Posterior vena cava (tissue), 2 donors: ENCODE measurements at regions not wholly inside any gene's neighbourhood (a gene's known extent, or its start where the extent isn't known, plus 50 kb on each side); places are given as distances from the start of the nearest gene placed in this dataset.
"Not testable (repeated sequence)": the region's sequence is repeated elsewhere in the genome, so short reads cannot be mapped to it uniquely, and the experiment has no call there.

Source experiments
- DNase-seq: peaks from one replicate; pipeline ENCODE4 v3.0.0-alpha.2; 2020; ENCODE audit warnings: low spot score
- intact Hi-C, 2 donors: fragments of 100-400 bp; cut with DNase I; formaldehyde crosslinking; loops; one replicate each; pipeline versions ENCODE4 v1.14.1 to v1.14.2; 2022 to 2023
- donor health status: DM: yes; HTN: yes; CAD: no.
- donor health status: DM: yes; HTN: yes; CAD: no.

- DNase-seq, intact Hi-C loops: not testable (repeated sequence)
Observed at GRCh38 chr9:42323084-42323809, 139.8 kb downstream of the SPATA31A6 start.

GRCh38 chr9:42325142-42325541 lies 141.7 kb downstream of the SPATA31A6 start:
- DNase-seq, intact Hi-C loops: not testable (repeated sequence)

- DNase-seq, intact Hi-C loops: not testable (repeated sequence)
Observed at GRCh38 chr9:42325561-42325960, 142.1 kb downstream of the SPATA31A6 start.

GRCh38 chr9:42326482-42326881 lies 143.0 kb downstream of the SPATA31A6 start:
- intact Hi-C loops, DNase-seq: not testable (repeated sequence)

- intact Hi-C loops, DNase-seq: not testable (repeated sequence)
Observed at GRCh38 chr9:42335342-42335741, 151.9 kb downstream of the SPATA31A6 start.

GRCh38 chr9:42335984-42336657 lies 152.7 kb downstream of the SPATA31A6 start:
- intact Hi-C loops, DNase-seq: not testable (repeated sequence)

- intact Hi-C loops, DNase-seq: not testable (repeated sequence)
Observed at GRCh38 chr9:42338275-42338674, 154.8 kb downstream of the SPATA31A6 start.

GRCh38 chr9:42339671-42340434 lies 156.4 kb downstream of the SPATA31A6 start:
- DNase-seq, intact Hi-C loops: not testable (repeated sequence)

- DNase-seq, intact Hi-C loops: not testable (repeated sequence)
Observed at GRCh38 chr9:42340435-42340723, 156.9 kb downstream of the SPATA31A6 start.

- intact Hi-C loops, DNase-seq: not testable (repeated sequence)
Observed at GRCh38 chr9:42341860-42342259, 158.4 kb downstream of the SPATA31A6 start.

GRCh38 chr9:42342297-42342696 lies 158.8 kb downstream of the SPATA31A6 start:
- intact Hi-C loops, DNase-seq: not testable (repeated sequence)

GRCh38 chr9:42344508-42344907 lies 161.0 kb downstream of the SPATA31A6 start:
- DNase-seq = not testable (repeated sequence)

GRCh38 chr9:42346916-42347315 lies 163.5 kb downstream of the SPATA31A6 start:
- intact Hi-C loops, DNase-seq: not testable (repeated sequence)

More at GRCh38 chr9:42344508-42344907, 161.0 kb downstream of the SPATA31A6 start:
- intact Hi-C loops = not testable (repeated sequence)

GRCh38 chr9:42349181-42349580 lies 165.7 kb downstream of the SPATA31A6 start:
- DNase-seq, intact Hi-C loops: not testable (repeated sequence)

- DNase-seq, intact Hi-C loops: not testable (repeated sequence)
Observed at GRCh38 chr9:42350412-42350811, 167.0 kb downstream of the SPATA31A6 start.

GRCh38 chr9:42357604-42358373 lies 174.3 kb downstream of the SPATA31A6 start:
- DNase-seq, intact Hi-C loops: not testable (repeated sequence)

- intact Hi-C loops = not testable (repeated sequence)
Observed at GRCh38 chr9:42358626-42359247, 175.3 kb downstream of the SPATA31A6 start.

GRCh38 chr9:42364410-42365243 lies 181.2 kb downstream of the SPATA31A6 start:
- DNase-seq, intact Hi-C loops: not testable (repeated sequence)

More at GRCh38 chr9:42358626-42359247, 175.3 kb downstream of the SPATA31A6 start:
- DNase-seq = not testable (repeated sequence)
